GM12874 (cell line): ENCODE measurements at regions not wholly inside any gene's neighbourhood (a gene's known extent, or its start where the extent isn't known, plus 50 kb on each side); places are given as distances from the start of the nearest gene placed in this dataset.

Experiments used
- TF ChIP-seq, protein P1 (sequence below): IDR thresholded peaks from 2 replicates; pipeline ENCODE4 v1.5.1; 2011; ENCODE audit warnings: low read depth, mild to moderate bottlenecking, control low read depth, low read length, moderate library complexity; ENCODE audit not compliant: insufficient read depth

DNA sequence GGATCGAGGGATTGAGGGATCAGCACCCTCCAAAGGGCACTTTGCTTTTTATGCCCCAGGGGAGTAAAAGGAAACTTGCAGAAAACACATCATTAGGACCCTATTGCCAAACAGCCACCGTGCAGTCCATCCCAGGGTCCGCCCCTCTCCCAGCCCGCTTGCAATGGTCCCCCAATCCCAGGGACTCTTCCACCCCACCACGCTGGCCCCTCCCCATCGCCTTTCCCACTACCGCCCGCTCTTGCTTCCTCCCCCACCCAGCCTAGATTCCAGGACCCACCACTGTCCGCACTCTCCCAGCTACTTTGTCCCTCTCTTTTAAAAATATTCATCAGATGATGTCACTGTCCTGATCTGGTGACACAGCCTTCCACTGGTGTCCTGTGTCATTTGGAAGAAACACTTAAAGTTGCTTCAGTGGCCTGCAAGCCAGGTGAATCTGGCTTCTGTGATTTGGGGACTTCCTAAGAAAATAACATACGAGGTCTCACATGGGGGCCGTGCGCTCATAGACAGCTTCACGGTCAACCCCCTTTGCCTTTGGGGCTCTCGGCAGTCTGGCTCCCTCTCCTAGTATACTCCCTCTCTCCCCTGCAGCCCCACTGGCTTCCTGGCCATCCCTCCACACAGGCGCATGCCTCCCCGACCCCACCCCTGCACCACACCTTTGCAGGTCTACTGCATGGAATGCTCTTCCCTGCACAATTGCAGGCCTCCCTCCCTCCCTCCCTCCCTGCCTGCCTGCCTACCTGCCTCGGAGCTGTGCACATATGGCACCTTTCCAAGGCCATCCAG is 127.9 kb downstream of the RBFOX3 start:
- TF ChIP-seq, protein P1, sequence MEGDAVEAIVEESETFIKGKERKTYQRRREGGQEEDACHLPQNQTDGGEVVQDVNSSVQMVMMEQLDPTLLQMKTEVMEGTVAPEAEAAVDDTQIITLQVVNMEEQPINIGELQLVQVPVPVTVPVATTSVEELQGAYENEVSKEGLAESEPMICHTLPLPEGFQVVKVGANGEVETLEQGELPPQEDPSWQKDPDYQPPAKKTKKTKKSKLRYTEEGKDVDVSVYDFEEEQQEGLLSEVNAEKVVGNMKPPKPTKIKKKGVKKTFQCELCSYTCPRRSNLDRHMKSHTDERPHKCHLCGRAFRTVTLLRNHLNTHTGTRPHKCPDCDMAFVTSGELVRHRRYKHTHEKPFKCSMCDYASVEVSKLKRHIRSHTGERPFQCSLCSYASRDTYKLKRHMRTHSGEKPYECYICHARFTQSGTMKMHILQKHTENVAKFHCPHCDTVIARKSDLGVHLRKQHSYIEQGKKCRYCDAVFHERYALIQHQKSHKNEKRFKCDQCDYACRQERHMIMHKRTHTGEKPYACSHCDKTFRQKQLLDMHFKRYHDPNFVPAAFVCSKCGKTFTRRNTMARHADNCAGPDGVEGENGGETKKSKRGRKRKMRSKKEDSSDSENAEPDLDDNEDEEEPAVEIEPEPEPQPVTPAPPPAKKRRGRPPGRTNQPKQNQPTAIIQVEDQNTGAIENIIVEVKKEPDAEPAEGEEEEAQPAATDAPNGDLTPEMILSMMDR, result no peak

DNA sequence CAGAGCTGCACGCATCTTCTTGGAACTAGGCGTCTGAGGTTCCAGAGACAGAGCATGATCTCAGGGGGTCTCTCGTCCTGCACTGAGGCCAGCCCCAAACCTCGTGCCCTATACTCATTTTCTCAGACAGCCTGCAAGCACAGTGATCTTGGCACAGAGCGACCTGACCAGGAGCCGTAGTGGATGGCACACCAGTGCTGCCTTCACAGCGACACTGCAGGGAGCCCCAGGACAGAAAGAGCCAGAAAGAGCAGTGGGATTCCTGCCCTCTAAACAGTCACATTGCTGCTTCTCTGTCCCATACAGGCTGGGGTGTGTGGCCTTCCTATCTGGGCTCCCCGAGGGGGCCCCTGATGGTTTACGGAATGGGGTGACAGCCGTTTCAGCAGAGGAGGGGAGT is 131.0 kb downstream of the RBFOX3 start:
- TF ChIP-seq, protein P1, result no peak

DNA sequence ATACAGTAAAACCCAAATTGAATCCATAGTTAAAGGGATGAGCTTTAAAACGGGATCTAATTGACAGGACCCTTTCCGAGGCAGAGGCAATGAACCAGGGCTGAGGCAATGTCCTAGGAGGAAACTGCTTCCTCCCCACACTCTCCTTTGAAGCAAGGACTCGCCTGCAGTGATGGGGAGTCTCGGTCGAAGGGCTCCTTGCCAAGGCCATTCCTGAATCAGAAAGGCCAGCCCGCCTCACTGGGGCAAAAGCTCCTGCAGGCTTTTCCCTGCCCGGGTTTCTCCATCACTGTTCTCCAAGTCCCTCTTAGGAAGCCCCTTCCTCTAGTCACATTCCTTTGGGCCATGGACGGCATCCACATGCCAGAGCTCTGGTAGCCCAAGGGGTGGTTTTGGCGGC is 132.0 kb downstream of the RBFOX3 start:
- TF ChIP-seq, protein P1, result no peak

DNA sequence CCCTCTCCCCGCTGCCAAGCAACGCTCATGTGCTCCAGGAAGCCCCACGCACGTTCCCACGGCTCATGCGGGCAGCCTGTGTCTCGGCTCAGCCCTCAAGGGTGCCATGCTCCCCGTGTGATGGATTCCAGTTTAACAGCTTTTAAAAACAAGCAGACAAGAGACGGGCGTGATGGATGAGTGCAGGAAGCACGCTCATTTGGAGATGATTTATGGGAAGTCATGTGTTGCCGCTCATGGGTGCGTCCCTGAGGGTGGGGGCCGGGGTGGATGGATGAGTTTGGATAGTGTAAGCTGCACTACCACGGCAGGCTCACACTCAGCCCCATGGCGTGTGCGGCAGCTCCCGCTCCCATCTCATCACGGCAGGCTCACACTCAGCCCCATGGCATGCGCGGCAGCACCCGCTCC is 132.8 kb downstream of the RBFOX3 start:
- TF ChIP-seq, protein P1, result no peak

DNA sequence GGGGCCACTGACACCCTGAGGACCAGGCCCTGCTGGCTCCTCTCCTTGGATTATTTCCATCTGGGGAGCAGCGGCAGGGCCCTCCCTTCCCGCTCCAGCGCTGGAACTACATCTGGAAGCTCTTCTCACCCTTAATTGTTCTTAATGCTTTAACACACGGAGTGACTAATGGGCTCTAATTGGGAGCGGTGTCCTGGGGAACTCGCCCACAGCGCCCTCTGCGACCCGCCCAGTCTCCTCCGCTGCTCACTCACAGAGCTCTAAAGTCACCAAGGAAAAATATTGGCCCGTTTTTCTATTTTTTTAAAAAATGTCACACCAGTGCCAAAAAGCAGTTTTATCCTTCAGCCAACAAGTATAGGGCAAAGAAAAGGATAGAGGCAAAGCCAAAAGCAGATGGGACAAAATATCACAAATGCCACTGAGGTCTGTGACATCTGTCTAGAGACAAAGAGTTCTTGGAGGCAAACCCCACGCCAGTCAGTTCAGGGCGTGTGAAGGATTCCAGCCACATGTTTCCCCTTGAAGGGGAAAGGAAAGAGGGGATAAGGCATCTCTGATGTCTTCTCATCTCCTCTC is 134.7 kb downstream of the RBFOX3 start:
- TF ChIP-seq, protein P1, result no peak

DNA sequence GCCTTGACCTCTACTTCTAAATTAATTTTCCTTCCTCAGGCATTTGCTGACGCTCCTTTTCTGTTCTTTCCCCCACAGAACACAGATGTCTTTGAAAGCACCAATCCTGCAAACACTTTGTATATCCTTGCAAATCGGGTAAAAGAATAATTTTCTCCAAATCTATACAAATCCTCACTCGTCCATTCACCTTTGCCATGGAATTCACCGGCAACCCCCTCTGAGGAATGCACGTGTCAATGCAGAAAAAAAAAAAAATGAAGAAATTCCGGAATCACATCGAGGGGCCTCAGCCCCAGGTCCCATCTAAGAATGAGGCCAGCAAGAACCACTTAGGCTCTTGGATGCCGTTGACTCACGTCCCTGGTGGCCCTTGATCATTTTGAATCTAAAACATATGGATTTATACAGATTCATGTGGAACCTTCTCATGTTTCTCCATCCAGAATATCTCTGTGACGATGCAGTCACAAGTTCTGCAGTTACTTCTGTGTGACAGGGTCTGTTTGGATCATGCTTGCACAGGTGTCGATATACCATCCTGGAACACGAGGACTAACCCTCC is 136.9 kb downstream of the RBFOX3 start:
- TF ChIP-seq, protein P1, result no peak

DNA sequence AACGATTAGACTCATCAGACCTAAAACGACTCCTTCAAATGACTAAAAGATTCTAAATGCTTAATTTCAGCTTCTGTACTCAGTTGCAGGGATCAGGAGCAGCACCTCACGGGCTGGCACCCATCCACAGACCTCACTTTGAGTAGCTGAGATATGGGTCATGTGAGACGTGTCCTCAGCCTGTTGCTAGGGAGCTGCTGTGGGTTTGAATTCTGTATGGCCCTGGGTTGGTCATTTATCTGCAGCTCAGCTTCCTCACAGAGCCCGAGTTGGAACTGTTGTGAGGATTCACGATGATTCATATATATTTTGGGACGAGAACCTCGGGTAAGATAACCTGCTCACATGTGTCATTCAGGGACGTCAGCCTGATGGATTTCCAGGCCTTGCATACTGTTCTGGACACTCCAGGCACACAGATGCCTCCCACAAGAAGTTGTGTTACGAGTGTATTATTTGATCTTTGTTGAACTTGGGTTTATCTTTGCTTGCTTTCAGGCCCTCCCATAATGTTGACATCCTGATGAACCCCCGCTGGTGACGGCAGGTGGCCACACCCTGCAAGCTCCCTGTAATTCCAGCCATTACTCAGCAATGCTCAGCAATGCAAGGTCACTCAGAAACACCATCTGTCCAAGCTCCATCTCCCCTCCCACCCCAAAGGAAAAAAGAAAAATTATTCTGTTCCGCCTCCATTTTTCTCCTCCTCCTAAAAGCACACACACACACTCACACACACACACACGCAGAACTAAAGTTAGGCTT is 137.6 kb downstream of the RBFOX3 start:
- TF ChIP-seq, protein P1, result no peak
